HCT116 (cell line): ENCODE measurements at regions not wholly inside any gene's neighbourhood (a gene's known extent, or its start where the extent isn't known, plus 50 kb on each side); places are given as distances from the start of the nearest gene placed in this dataset.

Experiments
- ATAC-seq: fragments of 200-7000 bp; cut with Tn5 transposase; 2 replicates; pipeline ENCODE4 v1.9.1; 2020; ENCODE audit warnings: mild to moderate bottlenecking, moderate library complexity
- BruUV-seq: library from RNA; stranded (reverse); fragments of 400-500 nt; replicated peaks from 2 replicates; lab custom pipeline; 2021; lab: Mats Ljungman, UMichigan
- CTCF ChIA-PET: fragments of 300-600 bp; sonication (Branson Sonifier 250); formaldehyde crosslinking; loops from one replicate; lab custom pipeline; 2021; ENCODE audit warnings: antibody characterized with exemption; lab: Charles Lee
- POLR2A ChIA-PET: fragments of 300-600, 350-600 bp; sonication (Branson Sonifier 250); formaldehyde crosslinking; loops from one replicate; lab custom pipeline; 2021; ENCODE audit warnings: antibody characterized with exemption; lab: Charles Lee
- RAD21 ChIA-PET, 2 experiments: fragments of 300-600 bp; sonication (Branson Sonifier 250); formaldehyde crosslinking; loops; one replicate each; lab custom pipeline; 2023; ENCODE audit warnings: low total read pairs in 2 of 2; ENCODE audit not compliant: uncharacterized antibody in 2 of 2, unreplicated experiment in 2 of 2, low non-redundant PET in 1 of 2; lab: Charles Lee
- DNase-seq: peaks from one replicate; pipeline ENCODE4 v3.0.0-alpha.2; 2010; ENCODE audit warnings: low read depth, low spot score
- H2AFZ ChIP-seq: fragments of 200-600 bp; shearing (Covaris generic), sonication (generic); 2 replicates; pipeline ENCODE4 v1.6.1; 2017; ENCODE audit warnings: low read depth, mixed run types, mixed read lengths, antibody characterized with exemption, low read length; ENCODE audit not compliant: poor library complexity, severe bottlenecking
- H3K27ac ChIP-seq: 2 replicates; pipeline ENCODE4 v1.5.1; 2012; ENCODE audit warnings: low read depth, low read length
- H3K27me3 ChIP-seq: fragments of 200-600 bp; sonication (generic); 2 replicates; pipeline ENCODE4 v1.6.1; 2016; ENCODE audit warnings: mixed run types, low read length, mixed read lengths; ENCODE audit not compliant: insufficient read depth
- H3K36me3 ChIP-seq, 2 experiments: fragments of 200-500 bp in 1 of 2; fragments of 200-600 bp in 1 of 2; sonication (Bioruptor generic) in 1 of 2; sonication (generic) in 1 of 2; 2 replicates each; pipeline versions ENCODE4 v1.5.1 to v1.6.1; 2014 to 2016; ENCODE audit warnings: low read length in 2 of 2, inconsistent platforms in 1 of 2, mixed read lengths in 1 of 2, mixed run types in 1 of 2; ENCODE audit not compliant: insufficient read depth in 2 of 2, control insufficient read depth in 1 of 2
- H3K4me1 ChIP-seq, 2 experiments: fragments of 200-600 bp in 1 of 2; sonication (generic) in 1 of 2; 2 replicates each; pipeline versions ENCODE4 v1.5.1 to v1.6.1; 2012 to 2017; ENCODE audit warnings: low read length in 2 of 2, inconsistent platforms in 1 of 2, mild to moderate bottlenecking in 1 of 2, mixed read lengths in 1 of 2, mixed run types in 1 of 2, moderate library complexity in 1 of 2; ENCODE audit not compliant: insufficient read depth in 2 of 2, control insufficient read depth in 1 of 2
- H3K4me2 ChIP-seq: fragments of 200-600 bp; sonication (generic); 2 replicates; pipeline ENCODE4 v1.6.1; 2017; ENCODE audit warnings: mixed run types, low read length, mixed read lengths
- H3K4me3 ChIP-seq, 2 experiments: fragments of 200-600 bp in 1 of 2; sonication (generic) in 1 of 2; replicated peaks in 1 of 2; 2 replicates each; pipeline ENCODE4 v1.5.1; 2011 to 2016; ENCODE audit warnings: low read length in 2 of 2, control low read depth in 1 of 2, low read depth in 1 of 2, mild to moderate bottlenecking in 1 of 2, mixed read lengths in 1 of 2, mixed run types in 1 of 2
- H3K79me2 ChIP-seq: fragments of 200-600 bp; sonication (generic); 2 replicates; pipeline ENCODE4 v1.6.1; 2017; ENCODE audit warnings: mild to moderate bottlenecking, mixed run types, low read length, moderate library complexity, mixed read lengths; ENCODE audit not compliant: insufficient read depth
- H3K9ac ChIP-seq: fragments of 200-600 bp; sonication (generic); 2 replicates; pipeline ENCODE4 v1.6.1; 2016; ENCODE audit warnings: low read length, mixed read lengths
- H3K9me2 ChIP-seq: fragments of 200-600 bp; sonication (generic), shearing (Covaris generic); 2 replicates; pipeline ENCODE4 v1.6.1; 2017; ENCODE audit warnings: mixed run types, mild to moderate bottlenecking, moderate library complexity; ENCODE audit not compliant: insufficient read depth
- H3K9me3 ChIP-seq, 2 experiments: fragments of 200-500 bp in 1 of 2; fragments of 200-600 bp in 1 of 2; sonication (Bioruptor generic) in 1 of 2; sonication (generic) in 1 of 2; 2 replicates each; pipeline ENCODE4 v1.6.1; 2014 to 2017; ENCODE audit warnings: low read length in 2 of 2, mixed read lengths in 2 of 2, inconsistent platforms in 1 of 2, low read depth in 1 of 2, mild to moderate bottlenecking in 1 of 2, mixed run types in 1 of 2, moderate library complexity in 1 of 2; ENCODE audit not compliant: control insufficient read depth in 1 of 2, insufficient read depth in 1 of 2
- H4K20me1 ChIP-seq: fragments of 200-600 bp; sonication (generic), shearing (Covaris generic); 2 replicates; pipeline ENCODE4 v1.6.1; 2017; ENCODE audit warnings: mixed run types, mild to moderate bottlenecking, moderate library complexity; ENCODE audit not compliant: insufficient read depth
- ATF3 ChIP-seq: IDR thresholded peaks from 2 replicates; pipeline ENCODE4 v1.6.1; 2012
- CEBPB ChIP-seq: IDR thresholded peaks from 2 replicates; pipeline ENCODE4 v1.6.1; 2012; ENCODE audit warnings: low read depth
- CTCF ChIP-seq, 3 experiments: fragments of 200-600 bp in 1 of 3; sonication (generic) in 1 of 3; IDR thresholded peaks in 2 of 3; conservative IDR thresholded peaks in 1 of 3; 2 replicates each; pipeline ENCODE4 v1.5.1; 2012 to 2017; ENCODE audit warnings: low read depth in 2 of 3, low read length in 2 of 3, antibody characterized with exemption in 1 of 3, borderline replicate concordance in 1 of 3, control low read depth in 1 of 3, mild to moderate bottlenecking in 1 of 3, mixed read lengths in 1 of 3, mixed run types in 1 of 3, moderate library complexity in 1 of 3; ENCODE audit not compliant: insufficient read depth in 1 of 3
- EGR1 ChIP-seq: IDR thresholded peaks from 2 replicates; pipeline ENCODE4 v1.6.1; 2012; ENCODE audit warnings: low read depth
- ELF1 ChIP-seq: IDR thresholded peaks from 2 replicates; pipeline ENCODE4 v1.6.1; 2012; ENCODE audit warnings: low read depth, borderline replicate concordance
- FOSL1 ChIP-seq: IDR thresholded peaks from 2 replicates; pipeline ENCODE4 v1.6.1; 2012; ENCODE audit warnings: low read depth
- JUND ChIP-seq: IDR thresholded peaks from 2 replicates; pipeline ENCODE4 v1.6.1; 2012
- MAX ChIP-seq: IDR thresholded peaks from 2 replicates; pipeline ENCODE4 v1.6.1; 2012
- REST ChIP-seq: IDR thresholded peaks from 2 replicates; pipeline ENCODE4 v1.6.1; 2012; ENCODE audit warnings: low read depth
- SIN3A ChIP-seq: IDR thresholded peaks from 2 replicates; pipeline ENCODE4 v1.6.1; 2012; ENCODE audit warnings: low read depth
- SRF ChIP-seq: IDR thresholded peaks from 2 replicates; pipeline ENCODE4 v1.6.1; 2012; ENCODE audit warnings: low read depth
- ZBTB33 ChIP-seq: IDR thresholded peaks from 2 replicates; pipeline ENCODE4 v1.6.1; 2011; ENCODE audit warnings: mild to moderate bottlenecking, low read length, moderate library complexity; ENCODE audit not compliant: insufficient replicate concordance; ENCODE audit errors: extremely low read depth
- ZFX ChIP-seq: fragments of 450-650 bp; IDR thresholded peaks from 2 replicates; pipeline ENCODE4 v1.6.1; 2017
- ZNF274 ChIP-seq: fragments of 200-500 bp; sonication (Bioruptor generic); IDR thresholded peaks from 2 replicates; pipeline ENCODE4 v1.6.1; 2014; ENCODE audit warnings: mild to moderate bottlenecking, low read depth, low read length, inconsistent platforms
- intact Hi-C: fragments of 100-400 bp; cut with micrococcal nuclease; formaldehyde crosslinking; loops from 2 replicates; pipeline ENCODE4 v1.10.0; 2022

GRCh38 chr10:33930079-33930478, 595.6 kb upstream of the NRP1 start:
- Histone ChIP-seq H3K79me2 (no peaks in the 10 kb centered on the region), H2AFZ (no peak overlapping the region)
- intact Hi-C loops: no loop called here

More at GRCh38 chr10:33930079-33930478, 595.6 kb upstream of the NRP1 start:
- Histone ChIP-seq H3K36me3 (no peaks in the 10 kb centered on the region), H3K9me3 (no peaks in the 10 kb centered on the region), H3K9me2 (no peaks in the 10 kb centered on the region), H4K20me1 (no peaks in the 10 kb centered on the region), H3K9ac (no peak overlapping the region), H3K27me3 (no peaks in the 10 kb centered on the region), H3K4me3 (no peak overlapping the region), H3K4me1 (no peaks in the 10 kb centered on the region), H3K4me2 (no peak overlapping the region), H3K27ac (no peak overlapping the region)
- ChIA-PET POLR2A (no interaction called here), CTCF (no interaction called here), RAD21 (no interaction called here)
- no peak for ATAC-seq
- no peak for TF ChIP-seq ZNF274
- no peak for TF ChIP-seq CTCF (IDR thresholded peaks at IDR 0.05 in 2 of 3, conservative IDR thresholded peaks at IDR 0.05 in 1 of 3; ENCODE audit: borderline replicate concordance in 1 of 3, insufficient read depth in 1 of 3, low read depth in 2 of 3, low read length in 2 of 3)
- TF ChIP-seq ZFX: no peak
- no peak for TF ChIP-seq SRF
- TF ChIP-seq CEBPB: no peak
- TF ChIP-seq ATF3: no peak
- no peak for TF ChIP-seq REST
- TF ChIP-seq JUND: no peak
- no peak for TF ChIP-seq FOSL1
- TF ChIP-seq ZBTB33: no peak
- no peak for TF ChIP-seq ELF1
- no peak for TF ChIP-seq SIN3A
- TF ChIP-seq EGR1: no peak
- TF ChIP-seq MAX: no peak
- BruUV-seq: no TSS peak
- no peak for DNase-seq
